Naive B cell (primary cell): ENCODE measurements at regions not wholly inside any gene's neighbourhood (a gene's known extent, or its start where the extent isn't known, plus 50 kb on each side); places are given as distances from the start of the nearest gene placed in this dataset.
A peak's percentile ranks its signal among the peaks of the same experiment; 100 is the strongest.

Experiments
- ATAC-seq, 2 donors: fragments of 150-1000 bp; cut with Tn5 transposase; 2 replicates each; pipeline ENCODE4 v1.10.0; 2021; ENCODE audit warnings: low read depth in 2 of 2, mild to moderate bottlenecking in 2 of 2, moderate library complexity in 2 of 2
- DNase-seq: peaks from one replicate; pipeline ENCODE4 v3.0.0; 2022
- H3K27ac Mint-ChIP-seq, 6 donors: one replicate each; pipeline ENCODE4 v1.8.0; 2020 to 2022; ENCODE audit warnings: mild to moderate bottlenecking in 6 of 6, mixed read lengths in 6 of 6, moderate library complexity in 5 of 6, inconsistent platforms in 2 of 6
- H3K27me3 Mint-ChIP-seq, 3 donors: one replicate each; pipeline ENCODE4 v1.8.0; 2021 to 2022; ENCODE audit warnings: mixed read lengths in 3 of 3, mild to moderate bottlenecking in 1 of 3
- H3K36me3 Mint-ChIP-seq, 2 donors: one replicate each; pipeline ENCODE4 v1.8.0; 2020 to 2022; ENCODE audit warnings: mixed read lengths in 2 of 2, inconsistent platforms in 1 of 2, mild to moderate bottlenecking in 1 of 2
- H3K4me1 Mint-ChIP-seq, 3 donors: one replicate each; pipeline ENCODE4 v1.8.0; 2020 to 2022; ENCODE audit warnings: mixed read lengths in 3 of 3, inconsistent platforms in 1 of 3, mild to moderate bottlenecking in 1 of 3, moderate library complexity in 1 of 3
- H3K4me3 Mint-ChIP-seq, 8 donors: one replicate each; pipeline ENCODE4 v1.8.0; 2020 to 2022; ENCODE audit warnings: mild to moderate bottlenecking in 8 of 8, mixed read lengths in 8 of 8, moderate library complexity in 8 of 8, inconsistent platforms in 2 of 8
- H3K9me3 Mint-ChIP-seq, 7 donors: one replicate each; pipeline ENCODE4 v1.8.0; 2020 to 2022; ENCODE audit warnings: mixed read lengths in 7 of 7, mild to moderate bottlenecking in 5 of 7, inconsistent platforms in 2 of 7, moderate library complexity in 1 of 7

GRCh38 chr12:87127272-87127671 lies 871.1 kb upstream of the MGAT4C start:
- peaks cover 3 to 16% (median 7%) of the 10 kb centered on the region in 7 donors for H3K9me3 Mint-ChIP-seq
- no peaks in the 10 kb centered on the region for H3K36me3 Mint-ChIP-seq
- no peaks in the 10 kb centered on the region for H3K4me1 Mint-ChIP-seq
- ATAC-seq (no peak), DNase-seq (no peak)
- no peak overlapping the region for H3K4me3 Mint-ChIP-seq
- H3K27ac Mint-ChIP-seq = no peak overlapping the region
- H3K27me3 Mint-ChIP-seq = no peaks in the 10 kb centered on the region

GRCh38 chr12:87121896-87122295 lies 865.7 kb upstream of the MGAT4C start:
- no peaks in the 10 kb centered on the region for H3K36me3 Mint-ChIP-seq
- ATAC-seq (no peak), DNase-seq (no peak)
- no peaks in the 10 kb centered on the region for H3K4me1 Mint-ChIP-seq
- H3K4me3 Mint-ChIP-seq = no peak overlapping the region
- H3K27ac Mint-ChIP-seq = peak overlapping the region in 1 of 6 donors; percentile 4
- no peaks in the 10 kb centered on the region for H3K27me3 Mint-ChIP-seq
- peaks cover 3 to 16% (median 8%) of the 10 kb centered on the region in 7 donors for H3K9me3 Mint-ChIP-seq

- H3K27ac Mint-ChIP-seq = no peak overlapping the region
- H3K4me3 Mint-ChIP-seq = no peak overlapping the region
- DNase-seq = no peak
- H3K4me1 Mint-ChIP-seq = no peaks in the 10 kb centered on the region
- no peak for ATAC-seq
- H3K9me3 Mint-ChIP-seq = peaks cover 3 to 15% (median 8%) of the 10 kb centered on the region in 7 donors
- no peaks in the 10 kb centered on the region for H3K27me3 Mint-ChIP-seq
- no peaks in the 10 kb centered on the region for H3K36me3 Mint-ChIP-seq
Measured at GRCh38 chr12:87120440-87120839, 864.2 kb upstream of the MGAT4C start.

- no peak for DNase-seq
- Mint-ChIP-seq H3K27ac (no peak overlapping the region), H3K4me1 (no peaks in the 10 kb centered on the region), H3K9me3 (peaks cover 3 to 10% (median 6%) of the 10 kb centered on the region in 7 donors), H3K36me3 (no peaks in the 10 kb centered on the region), H3K4me3 (no peak overlapping the region), H3K27me3 (no peaks in the 10 kb centered on the region)
- no peak for ATAC-seq
Measured at GRCh38 chr12:87119713-87120112, 863.5 kb upstream of the MGAT4C start.

- Mint-ChIP-seq H3K36me3 (no peaks in the 10 kb centered on the region), H3K27ac (no peak overlapping the region), H3K4me3 (no peak overlapping the region), H3K4me1 (no peaks in the 10 kb centered on the region), H3K27me3 (no peaks in the 10 kb centered on the region), H3K9me3 (peaks cover 0 to 5% (median 0%) of the 10 kb centered on the region in 7 donors)
- no peak for DNase-seq
- no peak for ATAC-seq
Measured at GRCh38 chr12:87117526-87117925, 861.3 kb upstream of the MGAT4C start.

- H3K27ac Mint-ChIP-seq = no peak overlapping the region
Measured at GRCh38 chr12:87116780-87117179, 860.6 kb upstream of the MGAT4C start.

GRCh38 chr12:87112571-87113345 lies 856.6 kb upstream of the MGAT4C start:
- no peak for DNase-seq
- H3K27me3 Mint-ChIP-seq = no peaks in the 10 kb centered on the region
- H3K4me3 Mint-ChIP-seq = no peak overlapping the region
- H3K27ac Mint-ChIP-seq = no peak overlapping the region
- ATAC-seq = no peak
- no peaks in the 10 kb centered on the region for H3K36me3 Mint-ChIP-seq
- peaks cover 0 to 1% (median 0%) of the 10 kb centered on the region in 7 donors for H3K9me3 Mint-ChIP-seq
- H3K4me1 Mint-ChIP-seq = no peaks in the 10 kb centered on the region

More at GRCh38 chr12:87116780-87117179, 860.6 kb upstream of the MGAT4C start:
- ATAC-seq (no peak), DNase-seq (no peak)
- peaks cover 0 to 1% (median 0%) of the 10 kb centered on the region in 7 donors for H3K9me3 Mint-ChIP-seq
- H3K4me1 Mint-ChIP-seq = no peaks in the 10 kb centered on the region
- no peaks in the 10 kb centered on the region for H3K36me3 Mint-ChIP-seq
- no peaks in the 10 kb centered on the region for H3K27me3 Mint-ChIP-seq
- H3K4me3 Mint-ChIP-seq = no peak overlapping the region

GRCh38 chr12:87107766-87108165 lies 851.6 kb upstream of the MGAT4C start:
- DNase-seq (no peak), ATAC-seq (no peak)
- no peaks in the 10 kb centered on the region for H3K27me3 Mint-ChIP-seq

GRCh38 chr12:87107270-87107669 lies 851.1 kb upstream of the MGAT4C start:
- H3K36me3 Mint-ChIP-seq = no peaks in the 10 kb centered on the region
- DNase-seq (no peak), ATAC-seq (no peak)
- H3K9me3 Mint-ChIP-seq = peaks cover 0 to 3% (median 0%) of the 10 kb centered on the region in 7 donors
- no peaks in the 10 kb centered on the region for H3K27me3 Mint-ChIP-seq
- no peaks in the 10 kb centered on the region for H3K4me1 Mint-ChIP-seq
- H3K4me3 Mint-ChIP-seq = no peak overlapping the region
- H3K27ac Mint-ChIP-seq = no peak overlapping the region

More at GRCh38 chr12:87107766-87108165, 851.6 kb upstream of the MGAT4C start:
- H3K27ac Mint-ChIP-seq = no peak overlapping the region
- peaks cover 0 to 3% (median 0%) of the 10 kb centered on the region in 7 donors for H3K9me3 Mint-ChIP-seq
- no peaks in the 10 kb centered on the region for H3K36me3 Mint-ChIP-seq
- H3K4me3 Mint-ChIP-seq = no peak overlapping the region
- no peaks in the 10 kb centered on the region for H3K4me1 Mint-ChIP-seq

- no peak overlapping the region for H3K4me3 Mint-ChIP-seq
- H3K36me3 Mint-ChIP-seq = no peaks in the 10 kb centered on the region
- ATAC-seq (no peak), DNase-seq (no peak)
- no peaks in the 10 kb centered on the region for H3K27me3 Mint-ChIP-seq
- peaks cover 0 to 2% (median 0%) of the 10 kb centered on the region in 7 donors for H3K9me3 Mint-ChIP-seq
- no peak overlapping the region for H3K27ac Mint-ChIP-seq
- H3K4me1 Mint-ChIP-seq = no peaks in the 10 kb centered on the region
Measured at GRCh38 chr12:87096082-87096585, 839.9 kb upstream of the MGAT4C start.

- no peaks in the 10 kb centered on the region for H3K4me1 Mint-ChIP-seq
Measured at GRCh38 chr12:87094356-87094755, 838.2 kb upstream of the MGAT4C start.

GRCh38 chr12:87092421-87092820 lies 836.2 kb upstream of the MGAT4C start:
- ATAC-seq (no peak), DNase-seq (no peak)
- H3K27ac Mint-ChIP-seq = no peak overlapping the region
- no peaks in the 10 kb centered on the region for H3K27me3 Mint-ChIP-seq
- H3K4me1 Mint-ChIP-seq = no peaks in the 10 kb centered on the region
- no peaks in the 10 kb centered on the region for H3K9me3 Mint-ChIP-seq
- H3K36me3 Mint-ChIP-seq = no peaks in the 10 kb centered on the region
- no peak overlapping the region for H3K4me3 Mint-ChIP-seq

More at GRCh38 chr12:87094356-87094755, 838.2 kb upstream of the MGAT4C start:
- H3K9me3 Mint-ChIP-seq = no peaks in the 10 kb centered on the region
- ATAC-seq = no peak
- H3K27me3 Mint-ChIP-seq = no peaks in the 10 kb centered on the region
- no peak overlapping the region for H3K27ac Mint-ChIP-seq
- no peak for DNase-seq
- no peaks in the 10 kb centered on the region for H3K36me3 Mint-ChIP-seq
- no peak overlapping the region for H3K4me3 Mint-ChIP-seq

- Mint-ChIP-seq H3K9me3 (peaks cover 0 to 4% (median 0%) of the 10 kb centered on the region in 7 donors), H3K4me3 (no peak overlapping the region), H3K27ac (no peak overlapping the region), H3K36me3 (no peaks in the 10 kb centered on the region), H3K27me3 (no peaks in the 10 kb centered on the region), H3K4me1 (no peaks in the 10 kb centered on the region)
- ATAC-seq (no peak), DNase-seq (no peak)
Measured at GRCh38 chr12:87086118-87086891, 830.1 kb upstream of the MGAT4C start.

GRCh38 chr12:87085286-87085685 lies 829.1 kb upstream of the MGAT4C start:
- no peak for DNase-seq
- no peak overlapping the region for H3K27ac Mint-ChIP-seq
- peaks cover 0 to 4% (median 0%) of the 10 kb centered on the region in 7 donors for H3K9me3 Mint-ChIP-seq
- no peaks in the 10 kb centered on the region for H3K36me3 Mint-ChIP-seq
- H3K4me3 Mint-ChIP-seq = no peak overlapping the region
- no peak for ATAC-seq
- no peaks in the 10 kb centered on the region for H3K4me1 Mint-ChIP-seq
- H3K27me3 Mint-ChIP-seq = no peaks in the 10 kb centered on the region
